Endodermal cell (in vitro differentiated cells): ENCODE measurements at regions not wholly inside any gene's neighbourhood (a gene's known extent, or its start where the extent isn't known, plus 50 kb on each side); places are given as distances from the start of the nearest gene placed in this dataset.

Experiments used
- DNase-seq: peaks from one replicate; pipeline ENCODE4 v3.0.0-alpha.2; 2017
- H3K27ac ChIP-seq: 2 replicates; pipeline ENCODE4 v1.5.1; 2013; ENCODE audit warnings: mild to moderate bottlenecking, low read depth, low read length, moderate library complexity
- H3K27me3 ChIP-seq: 2 replicates; pipeline ENCODE4 v1.6.1; 2013; ENCODE audit warnings: mild to moderate bottlenecking, low read length, moderate library complexity; ENCODE audit not compliant: insufficient read depth, control insufficient read depth, poor library complexity, severe bottlenecking
- H3K36me3 ChIP-seq: 2 replicates; pipeline ENCODE4 v1.7.0; 2013; ENCODE audit warnings: mild to moderate bottlenecking, low read length, moderate library complexity; ENCODE audit not compliant: control insufficient read depth, insufficient read depth
- H3K4me1 ChIP-seq: one replicate; pipeline ENCODE4 v1.7.0; 2013; ENCODE audit warnings: low read length; ENCODE audit not compliant: control insufficient read depth, insufficient read depth
- H3K4me3 ChIP-seq: 2 replicates; pipeline ENCODE4 v1.5.1; 2013; ENCODE audit warnings: mild to moderate bottlenecking, low read length, moderate library complexity
- H3K9ac ChIP-seq: 2 replicates; pipeline ENCODE4 v1.6.1; 2013; ENCODE audit warnings: mild to moderate bottlenecking, low read length, moderate library complexity; ENCODE audit not compliant: poor library complexity, severe bottlenecking; ENCODE audit errors: extremely low read depth
- H3K9me3 ChIP-seq: 2 replicates; pipeline ENCODE4 v1.6.1; 2013; ENCODE audit warnings: mild to moderate bottlenecking, low read length, moderate library complexity; ENCODE audit not compliant: control insufficient read depth
- H3K27ac Mint-ChIP-seq: 2 replicates; pipeline ENCODE4 v1.8.0; 2020; ENCODE audit warnings: mixed read lengths
- H3K27me3 Mint-ChIP-seq: 2 replicates; pipeline ENCODE4 v1.8.0; 2021; ENCODE audit warnings: mild to moderate bottlenecking, mixed read lengths; ENCODE audit not compliant: insufficient read depth
- H3K36me3 Mint-ChIP-seq: 2 replicates; pipeline ENCODE4 v1.8.0; 2020; ENCODE audit warnings: low read depth, mixed read lengths
- H3K4me1 Mint-ChIP-seq: 2 replicates; pipeline ENCODE4 v1.8.0; 2020; ENCODE audit warnings: mixed read lengths
- H3K4me3 Mint-ChIP-seq: 2 replicates; pipeline ENCODE4 v1.8.0; 2020; ENCODE audit warnings: mild to moderate bottlenecking, moderate library complexity, mixed read lengths
- H3K9me3 Mint-ChIP-seq: 2 replicates; pipeline ENCODE4 v1.8.0; 2020; ENCODE audit warnings: mild to moderate bottlenecking, mixed read lengths
- WGBS, 2 experiments: methylation state at CpG; one replicate each; pipeline versions ENCODE4 v1.1.5 to v1.1.7; 2013; ENCODE audit warnings: missing lambda C conversion rate in 2 of 2, mixed read lengths in 1 of 2; ENCODE audit not compliant: insufficient coverage in 1 of 2, insufficient read length in 1 of 2; 5-methylcytosine and 5-hydroxymethylcytosine counted together
- TF ChIP-seq, protein P1 (sequence below): fragments of 200-600 bp; sonication (generic); conservative IDR thresholded peaks from 2 replicates; pipeline ENCODE4 v1.5.0; 2021; ENCODE audit warnings: antibody characterized with exemption, mild to moderate bottlenecking

DNA sequence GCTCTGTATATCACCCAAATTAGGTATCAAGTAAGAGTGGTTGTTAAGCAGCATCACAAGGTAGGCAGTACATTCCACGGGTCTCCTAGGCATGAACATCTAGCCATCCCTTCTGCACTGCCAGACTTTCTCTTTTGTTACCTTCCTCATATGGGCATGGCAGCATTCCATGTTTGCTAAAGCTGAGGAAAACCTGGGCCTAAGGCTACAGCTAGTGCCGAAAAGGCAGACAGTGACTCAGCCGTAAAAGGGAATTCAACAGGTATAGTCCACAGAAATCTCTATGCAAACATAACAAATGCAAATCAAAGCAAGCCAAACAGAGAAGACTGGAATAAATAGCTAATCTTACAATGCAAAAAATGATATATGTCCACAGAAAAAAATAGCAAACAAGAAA lies 645.4 kb downstream of the ZBBX start:
- no peaks in the 10 kb centered on the region for H3K9me3 Mint-ChIP-seq
- no peaks in the 10 kb centered on the region for H3K4me1 Mint-ChIP-seq
- no peak overlapping the region for H3K4me3 Mint-ChIP-seq
- H3K4me3 ChIP-seq = no peak overlapping the region
- no peaks in the 10 kb centered on the region for H3K27me3 ChIP-seq
- no peak for DNase-seq
- no peak overlapping the region for H3K27ac ChIP-seq
- no peak overlapping the region for H3K9ac ChIP-seq
- H3K36me3 ChIP-seq = no peaks in the 10 kb centered on the region
- 95% methylated on average over 3 of the region's 3 CpGs; no CpG with 5 or more reads in 1 of the 2 experiments for WGBS, 2 experiments
- TF ChIP-seq, protein P1, sequence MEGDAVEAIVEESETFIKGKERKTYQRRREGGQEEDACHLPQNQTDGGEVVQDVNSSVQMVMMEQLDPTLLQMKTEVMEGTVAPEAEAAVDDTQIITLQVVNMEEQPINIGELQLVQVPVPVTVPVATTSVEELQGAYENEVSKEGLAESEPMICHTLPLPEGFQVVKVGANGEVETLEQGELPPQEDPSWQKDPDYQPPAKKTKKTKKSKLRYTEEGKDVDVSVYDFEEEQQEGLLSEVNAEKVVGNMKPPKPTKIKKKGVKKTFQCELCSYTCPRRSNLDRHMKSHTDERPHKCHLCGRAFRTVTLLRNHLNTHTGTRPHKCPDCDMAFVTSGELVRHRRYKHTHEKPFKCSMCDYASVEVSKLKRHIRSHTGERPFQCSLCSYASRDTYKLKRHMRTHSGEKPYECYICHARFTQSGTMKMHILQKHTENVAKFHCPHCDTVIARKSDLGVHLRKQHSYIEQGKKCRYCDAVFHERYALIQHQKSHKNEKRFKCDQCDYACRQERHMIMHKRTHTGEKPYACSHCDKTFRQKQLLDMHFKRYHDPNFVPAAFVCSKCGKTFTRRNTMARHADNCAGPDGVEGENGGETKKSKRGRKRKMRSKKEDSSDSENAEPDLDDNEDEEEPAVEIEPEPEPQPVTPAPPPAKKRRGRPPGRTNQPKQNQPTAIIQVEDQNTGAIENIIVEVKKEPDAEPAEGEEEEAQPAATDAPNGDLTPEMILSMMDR = no peak
- H3K9me3 ChIP-seq = no peaks in the 10 kb centered on the region
- no peaks in the 10 kb centered on the region for H3K36me3 Mint-ChIP-seq
- no peak overlapping the region for H3K27ac Mint-ChIP-seq
- H3K27me3 Mint-ChIP-seq = no peaks in the 10 kb centered on the region
- no peaks in the 10 kb centered on the region for H3K4me1 ChIP-seq

DNA sequence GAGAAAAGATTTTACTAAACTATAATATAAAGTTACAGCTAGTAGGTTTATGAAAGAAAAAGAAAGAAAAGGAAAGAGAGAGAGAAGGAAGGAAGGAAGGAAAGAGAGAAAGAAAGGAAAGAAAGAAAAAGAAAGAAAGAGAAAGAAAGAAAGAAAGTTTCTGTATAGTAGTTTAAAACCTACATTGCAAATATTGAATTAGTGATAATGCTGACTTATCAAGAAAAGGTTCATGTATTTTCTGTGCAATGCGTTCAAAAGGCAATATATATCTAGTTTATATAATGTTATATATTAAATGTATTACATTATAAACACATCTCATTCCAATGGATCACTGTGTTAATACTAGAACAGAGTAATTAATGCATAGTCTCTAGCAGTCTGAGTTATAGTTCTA lies 648.4 kb downstream of the ZBBX start:
- no CpG with 5 or more reads among the region's 1 CpG for WGBS, 2 experiments
- no peak overlapping the region for H3K9ac ChIP-seq
- no peaks in the 10 kb centered on the region for H3K9me3 ChIP-seq
- Mint-ChIP-seq H3K4me3 (no peak overlapping the region), H3K27ac (no peak overlapping the region), H3K36me3 (no peaks in the 10 kb centered on the region), H3K27me3 (no peaks in the 10 kb centered on the region), H3K4me1 (no peaks in the 10 kb centered on the region), H3K9me3 (no peaks in the 10 kb centered on the region)
- H3K27ac ChIP-seq = no peak overlapping the region
- no peaks in the 10 kb centered on the region for H3K36me3 ChIP-seq
- H3K4me3 ChIP-seq = no peak overlapping the region
- H3K4me1 ChIP-seq = no peaks in the 10 kb centered on the region
- no peaks in the 10 kb centered on the region for H3K27me3 ChIP-seq
- TF ChIP-seq, protein P1 = no peak
- DNase-seq = no peak

DNA sequence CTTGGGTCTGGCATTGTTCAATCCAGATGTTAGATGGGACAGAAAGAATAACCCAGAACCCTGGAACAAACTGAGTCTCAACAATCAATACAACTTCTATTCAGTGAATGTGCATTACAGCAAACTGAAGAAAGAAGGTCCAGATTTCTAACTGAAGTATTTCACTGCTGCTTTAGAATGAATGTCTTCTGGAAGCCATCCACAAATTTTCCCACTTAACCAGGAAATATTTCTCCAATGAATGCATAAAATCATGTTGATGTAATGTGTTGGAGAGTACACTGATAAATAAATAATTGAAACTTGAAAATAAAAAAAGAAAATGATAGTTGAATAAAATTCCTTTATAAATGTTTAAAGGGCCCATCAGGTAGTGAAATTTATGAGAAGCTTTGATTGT lies 658.6 kb downstream of the ZBBX start:
- no peak overlapping the region for H3K4me3 ChIP-seq
- no peaks in the 10 kb centered on the region for H3K27me3 ChIP-seq
- H3K36me3 Mint-ChIP-seq = no peaks in the 10 kb centered on the region
- H3K9me3 Mint-ChIP-seq = no peaks in the 10 kb centered on the region
- H3K4me1 Mint-ChIP-seq = peaks cover 6% of the 10 kb centered on the region
- no peak overlapping the region for H3K27ac ChIP-seq
- H3K4me3 Mint-ChIP-seq = no peak overlapping the region
- H3K36me3 ChIP-seq = no peaks in the 10 kb centered on the region
- H3K9ac ChIP-seq = no peak overlapping the region
- no peak overlapping the region for H3K27ac Mint-ChIP-seq
- DNase-seq = no peak
- H3K9me3 ChIP-seq = no peaks in the 10 kb centered on the region
- no peaks in the 10 kb centered on the region for H3K27me3 Mint-ChIP-seq
- H3K4me1 ChIP-seq = no peaks in the 10 kb centered on the region
- TF ChIP-seq, protein P1 = no peak
